Suprapubic skin (tissue), 4 donors: ENCODE measurements at regions not wholly inside any gene's neighbourhood (a gene's known extent, or its start where the extent isn't known, plus 50 kb on each side); places are given as distances from the start of the nearest gene placed in this dataset.

Experiments
- DNase-seq, 2 donors: peaks; one replicate each; pipeline ENCODE4 v3.0.0-alpha.2; 2019; ENCODE audit warnings: low spot score in 2 of 2
- H3K27ac ChIP-seq: fragments of 200-600 bp; sonication (generic); one replicate; pipeline ENCODE4 v1.5.1; 2019
- H3K27me3 ChIP-seq: fragments of 200-600 bp; sonication (generic); one replicate; pipeline ENCODE4 v1.5.1; 2019
- H3K36me3 ChIP-seq: fragments of 200-600 bp; sonication (generic); one replicate; pipeline ENCODE4 v1.5.1; 2019
- H3K4me1 ChIP-seq: fragments of 200-600 bp; sonication (generic); one replicate; pipeline ENCODE4 v1.5.1; 2019
- H3K4me3 ChIP-seq: fragments of 200-600 bp; sonication (generic); one replicate; pipeline ENCODE4 v1.5.1; 2019; ENCODE audit warnings: mild to moderate bottlenecking
- H3K9me3 ChIP-seq: fragments of 200-600 bp; sonication (generic); one replicate; pipeline ENCODE4 v1.5.1; 2019
- EP300 ChIP-seq: sonication (generic); formaldehyde crosslinking; IDR thresholded peaks from one replicate; pipeline ENCODE4 v1.6.1; 2017; ENCODE audit warnings: antibody characterized with exemption
- POLR2A ChIP-seq, 2 donors: fragments of 450-650 bp; IDR thresholded peaks; one replicate each; pipeline ENCODE4 v1.6.1; 2017; ENCODE audit warnings: antibody characterized with exemption in 2 of 2, mild to moderate bottlenecking in 2 of 2, moderate library complexity in 2 of 2
- POLR2AphosphoS5 ChIP-seq, 3 donors: sonication (generic); formaldehyde crosslinking; IDR thresholded peaks; one replicate each; pipeline ENCODE4 v1.6.1; 2017; ENCODE audit warnings: antibody characterized with exemption in 3 of 3
- WGBS: methylation state at CpG from one replicate; pipeline ENCODE4 v1.1.5; 2018; 5-methylcytosine and 5-hydroxymethylcytosine counted together
- TF ChIP-seq, protein P1 (sequence below), 2 donors: fragments of 200-600 bp in 1 of 2; fragments of 450-650 bp in 1 of 2; sonication (generic) in 1 of 2; IDR thresholded peaks; one replicate each; pipeline ENCODE4 v1.5.1; 2016 to 2019; ENCODE audit warnings: antibody characterized with exemption in 2 of 2, mild to moderate bottlenecking in 1 of 2, moderate library complexity in 1 of 2

DNA sequence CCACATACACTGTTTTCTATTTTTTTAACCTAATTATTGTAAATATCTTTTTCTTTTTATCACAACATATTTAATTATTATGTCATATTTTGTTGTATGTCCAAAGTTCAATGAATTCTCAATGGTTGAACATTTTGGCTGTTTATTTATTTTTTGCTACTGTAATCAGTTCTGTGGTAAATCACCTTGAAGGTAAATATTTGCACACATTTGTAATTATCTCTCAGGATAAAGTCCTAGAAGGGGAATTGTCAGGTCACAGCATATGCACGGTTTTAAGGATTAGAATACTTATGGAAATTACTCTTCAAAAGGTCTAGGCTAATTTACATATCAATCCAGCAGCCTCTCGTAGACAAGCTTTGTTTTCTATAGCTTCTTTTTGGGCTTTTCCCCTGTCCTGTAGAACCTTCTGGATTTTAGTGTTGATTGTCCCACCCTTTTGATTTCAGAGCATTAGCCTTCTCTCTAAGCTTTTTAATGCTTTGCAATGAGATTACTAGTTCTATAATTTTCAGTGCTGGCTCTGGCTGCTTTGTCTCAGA lies 362.6 kb downstream of the KCNRG start:
- no peak overlapping the region for H3K27ac ChIP-seq
- TF ChIP-seq, protein P1, sequence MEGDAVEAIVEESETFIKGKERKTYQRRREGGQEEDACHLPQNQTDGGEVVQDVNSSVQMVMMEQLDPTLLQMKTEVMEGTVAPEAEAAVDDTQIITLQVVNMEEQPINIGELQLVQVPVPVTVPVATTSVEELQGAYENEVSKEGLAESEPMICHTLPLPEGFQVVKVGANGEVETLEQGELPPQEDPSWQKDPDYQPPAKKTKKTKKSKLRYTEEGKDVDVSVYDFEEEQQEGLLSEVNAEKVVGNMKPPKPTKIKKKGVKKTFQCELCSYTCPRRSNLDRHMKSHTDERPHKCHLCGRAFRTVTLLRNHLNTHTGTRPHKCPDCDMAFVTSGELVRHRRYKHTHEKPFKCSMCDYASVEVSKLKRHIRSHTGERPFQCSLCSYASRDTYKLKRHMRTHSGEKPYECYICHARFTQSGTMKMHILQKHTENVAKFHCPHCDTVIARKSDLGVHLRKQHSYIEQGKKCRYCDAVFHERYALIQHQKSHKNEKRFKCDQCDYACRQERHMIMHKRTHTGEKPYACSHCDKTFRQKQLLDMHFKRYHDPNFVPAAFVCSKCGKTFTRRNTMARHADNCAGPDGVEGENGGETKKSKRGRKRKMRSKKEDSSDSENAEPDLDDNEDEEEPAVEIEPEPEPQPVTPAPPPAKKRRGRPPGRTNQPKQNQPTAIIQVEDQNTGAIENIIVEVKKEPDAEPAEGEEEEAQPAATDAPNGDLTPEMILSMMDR (IDR thresholded peaks at IDR 0.05), result no peak
- no peak for TF ChIP-seq EP300
- H3K9me3 ChIP-seq, result no peaks in the 10 kb centered on the region
- DNase-seq, result no peak
- H3K4me1 ChIP-seq, result no peaks in the 10 kb centered on the region
- no peaks in the 10 kb centered on the region for H3K36me3 ChIP-seq
- no peak overlapping the region for H3K4me3 ChIP-seq
- no peaks in the 10 kb centered on the region for H3K27me3 ChIP-seq
- WGBS, result 71% methylated on average over 2 of the region's 2 CpGs

DNA sequence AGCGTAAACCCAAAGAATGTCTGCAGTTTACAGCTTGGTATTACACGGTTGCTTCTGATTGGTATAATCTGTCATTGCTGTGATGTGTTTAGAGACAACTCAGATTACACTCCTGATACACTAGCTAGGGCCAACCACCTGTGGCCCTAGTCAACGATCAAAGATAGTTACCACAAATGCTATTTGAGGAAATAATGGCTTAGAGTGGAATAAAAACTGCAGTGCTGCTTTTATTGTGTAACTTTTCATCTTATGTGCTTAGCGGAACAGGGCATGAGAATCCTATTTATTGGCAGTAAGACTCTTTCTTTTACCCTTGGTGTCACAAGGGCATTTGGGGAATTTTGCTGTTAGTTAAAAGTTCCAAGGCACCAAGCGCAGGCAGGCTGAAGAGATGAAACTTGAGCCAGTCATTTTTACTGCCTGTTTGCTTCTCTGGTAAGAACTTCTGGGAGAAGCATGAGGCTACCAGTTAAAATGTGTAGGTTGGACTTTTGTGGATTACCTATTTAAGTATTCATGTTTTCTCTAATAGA lies 363.3 kb downstream of the KCNRG start:
- Histone ChIP-seq H3K27me3 (no peaks in the 10 kb centered on the region), H3K36me3 (no peaks in the 10 kb centered on the region), H3K27ac (no peak overlapping the region), H3K9me3 (no peaks in the 10 kb centered on the region), H3K4me1 (no peaks in the 10 kb centered on the region), H3K4me3 (no peak overlapping the region)
- WGBS, result 72% methylated on average over 5 of the region's 5 CpGs
- DNase-seq, result no peak
- no peak for TF ChIP-seq EP300
- no peak for TF ChIP-seq POLR2AphosphoS5 (IDR thresholded peaks at IDR 0.05)
- TF ChIP-seq, protein P1 (IDR thresholded peaks at IDR 0.05), result no peak
- TF ChIP-seq POLR2A (IDR thresholded peaks at IDR 0.05), result no peak

DNA sequence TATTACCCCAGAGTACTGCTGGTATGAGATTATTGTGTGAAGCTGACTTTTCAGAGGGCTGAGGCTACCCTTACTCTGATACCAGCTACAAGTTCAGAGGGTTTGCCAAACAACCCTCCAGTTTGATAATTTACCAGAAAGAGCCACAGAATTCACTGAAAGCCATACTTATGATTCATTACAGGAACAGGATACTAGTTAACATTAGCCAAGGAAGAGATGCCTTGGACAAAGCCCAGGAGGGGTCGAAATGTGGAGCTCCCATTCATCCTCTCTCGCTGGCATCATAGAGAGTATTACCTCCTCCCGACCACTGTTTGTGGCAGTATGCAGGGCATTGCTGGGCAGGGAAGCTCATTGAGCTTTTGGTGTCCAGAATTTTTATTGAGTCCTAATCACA lies 364.3 kb downstream of the KCNRG start:
- H3K4me3 ChIP-seq, result no peak overlapping the region
- H3K27me3 ChIP-seq, result no peaks in the 10 kb centered on the region
- no peak for DNase-seq
- no peaks in the 10 kb centered on the region for H3K36me3 ChIP-seq
- TF ChIP-seq, protein P1 (IDR thresholded peaks at IDR 0.05), result no peak
- no peak overlapping the region for H3K27ac ChIP-seq
- H3K4me1 ChIP-seq, result no peaks in the 10 kb centered on the region
- H3K9me3 ChIP-seq, result no peaks in the 10 kb centered on the region
- WGBS, result 94% methylated on average over 3 of the region's 3 CpGs

GRCh38 chr13:50380905-50381304 lies 365.7 kb downstream of the KCNRG start:
- TF ChIP-seq POLR2A (IDR thresholded peaks at IDR 0.05) (no peak), POLR2AphosphoS5 (IDR thresholded peaks at IDR 0.05) (no peak), EP300 (no peak)
- no peaks in the 10 kb centered on the region for H3K4me1 ChIP-seq
- H3K9me3 ChIP-seq, result no peaks in the 10 kb centered on the region
- no peak overlapping the region for H3K4me3 ChIP-seq
- no peak for DNase-seq
- H3K27ac ChIP-seq, result no peak overlapping the region
- no peaks in the 10 kb centered on the region for H3K27me3 ChIP-seq
- H3K36me3 ChIP-seq, result no peaks in the 10 kb centered on the region

DNA sequence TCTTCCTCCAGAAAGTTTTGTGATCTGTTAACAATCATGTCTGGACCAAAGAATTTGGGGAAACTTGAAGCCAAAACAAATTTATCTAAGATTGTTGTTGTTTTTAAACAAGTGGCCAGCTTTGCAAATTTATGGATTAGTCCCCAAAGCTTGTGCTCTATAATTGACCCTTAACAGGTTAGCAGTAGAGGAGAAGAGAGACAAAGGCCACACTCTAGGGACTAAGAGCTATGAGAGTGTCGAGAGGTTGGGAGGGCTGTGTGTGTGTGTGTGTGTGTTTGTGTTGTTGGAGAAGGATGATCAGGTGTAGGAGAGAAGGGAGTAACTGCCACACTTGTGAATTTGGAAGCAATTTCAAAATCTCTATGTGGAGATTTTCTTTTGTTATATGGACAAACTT lies 367.3 kb downstream of the KCNRG start:
- DNase-seq, result no peak
- peaks cover 6% of the 10 kb centered on the region for H3K4me1 ChIP-seq
- WGBS, result 82% methylated on average over 1 of the region's 1 CpG
- H3K27me3 ChIP-seq, result no peaks in the 10 kb centered on the region
- no peak for TF ChIP-seq POLR2A (IDR thresholded peaks at IDR 0.05)
- no peak for TF ChIP-seq EP300
- TF ChIP-seq POLR2AphosphoS5 (IDR thresholded peaks at IDR 0.05), result no peak
- TF ChIP-seq, protein P1 (IDR thresholded peaks at IDR 0.05), result no peak
- H3K36me3 ChIP-seq, result no peaks in the 10 kb centered on the region
- H3K27ac ChIP-seq, result no peak overlapping the region
- no peak overlapping the region for H3K4me3 ChIP-seq
- H3K9me3 ChIP-seq, result no peaks in the 10 kb centered on the region

GRCh38 chr13:50382951-50383350 lies 367.7 kb downstream of the KCNRG start:
- WGBS, result 66% methylated on average over 4 of the region's 4 CpGs
- Histone ChIP-seq H3K4me1 (peaks cover 6% of the 10 kb centered on the region), H3K4me3 (no peak overlapping the region), H3K27ac (no peak overlapping the region), H3K36me3 (no peaks in the 10 kb centered on the region), H3K27me3 (no peaks in the 10 kb centered on the region), H3K9me3 (no peaks in the 10 kb centered on the region)
- DNase-seq, result no peak
- TF ChIP-seq, protein P1 (IDR thresholded peaks at IDR 0.05), result no peak
- TF ChIP-seq EP300, result no peak
- TF ChIP-seq POLR2AphosphoS5 (IDR thresholded peaks at IDR 0.05), result no peak
- no peak for TF ChIP-seq POLR2A (IDR thresholded peaks at IDR 0.05)
